ENCODE measurements at regions not wholly inside any gene's neighbourhood (a gene's known extent, or its start where the extent isn't known, plus 50 kb on each side); places are given as distances from the start of the nearest gene placed in this dataset.
A peak's percentile ranks its signal among the peaks of the same experiment; 100 is the strongest.

DNA sequence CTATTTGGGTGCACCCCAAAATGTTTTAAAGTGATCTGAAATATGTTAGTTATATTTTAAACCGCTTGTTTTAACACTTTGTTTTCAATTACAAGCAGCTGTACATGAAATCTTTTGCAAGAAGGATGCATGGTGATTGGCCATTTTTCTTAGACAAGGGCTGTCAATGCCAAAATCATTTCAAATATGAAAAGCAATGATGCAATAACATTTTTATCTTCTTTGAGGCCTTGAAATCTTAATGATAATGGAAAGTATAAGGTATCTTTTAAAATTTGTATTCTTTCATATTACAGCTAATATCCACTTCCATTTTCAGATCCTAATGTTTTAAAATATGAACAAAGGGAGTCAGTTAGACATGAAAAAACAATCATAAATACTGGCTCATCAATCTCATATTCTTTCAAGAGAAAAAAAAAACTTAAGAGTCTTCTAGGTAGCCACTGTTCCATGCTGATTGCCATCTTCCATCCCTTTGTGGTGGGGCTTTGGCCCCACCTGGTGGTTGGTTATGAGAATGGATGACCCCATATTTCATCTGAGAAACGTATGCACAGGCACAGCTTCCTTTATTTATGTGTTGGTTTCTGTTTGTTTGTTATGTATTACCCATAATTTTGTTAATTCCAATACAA is 330.3 kb upstream of the MIR17HG start:
- TF ChIP-seq EZH2 (IDR thresholded peaks at IDR 0.05; ENCODE audit: borderline replicate concordance, low read depth, low read length): no peak
- TF ChIP-seq, protein P1, sequence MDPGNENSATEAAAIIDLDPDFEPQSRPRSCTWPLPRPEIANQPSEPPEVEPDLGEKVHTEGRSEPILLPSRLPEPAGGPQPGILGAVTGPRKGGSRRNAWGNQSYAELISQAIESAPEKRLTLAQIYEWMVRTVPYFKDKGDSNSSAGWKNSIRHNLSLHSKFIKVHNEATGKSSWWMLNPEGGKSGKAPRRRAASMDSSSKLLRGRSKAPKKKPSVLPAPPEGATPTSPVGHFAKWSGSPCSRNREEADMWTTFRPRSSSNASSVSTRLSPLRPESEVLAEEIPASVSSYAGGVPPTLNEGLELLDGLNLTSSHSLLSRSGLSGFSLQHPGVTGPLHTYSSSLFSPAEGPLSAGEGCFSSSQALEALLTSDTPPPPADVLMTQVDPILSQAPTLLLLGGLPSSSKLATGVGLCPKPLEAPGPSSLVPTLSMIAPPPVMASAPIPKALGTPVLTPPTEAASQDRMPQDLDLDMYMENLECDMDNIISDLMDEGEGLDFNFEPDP (CRISPR knock-in tag; IDR thresholded peaks at IDR 0.05): no peak
- TF ChIP-seq, protein P2, sequence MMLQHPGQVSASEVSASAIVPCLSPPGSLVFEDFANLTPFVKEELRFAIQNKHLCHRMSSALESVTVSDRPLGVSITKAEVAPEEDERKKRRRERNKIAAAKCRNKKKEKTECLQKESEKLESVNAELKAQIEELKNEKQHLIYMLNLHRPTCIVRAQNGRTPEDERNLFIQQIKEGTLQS (IDR thresholded peaks at IDR 0.05): peak; percentile 84
- TF ChIP-seq, protein P2 (CRISPR knock-in tag; conservative IDR thresholded peaks at IDR 0.05): no peak; the same call in 1 of the 2 replicates
- TF ChIP-seq, protein P3, sequence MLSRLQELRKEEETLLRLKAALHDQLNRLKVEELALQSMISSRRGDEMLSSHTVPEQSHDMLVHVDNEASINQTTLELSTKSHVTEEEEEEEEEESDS (CRISPR knock-in tag; IDR thresholded peaks at IDR 0.05): no peak
- no peak for TF ChIP-seq SRF (CRISPR knock-in tag; IDR thresholded peaks at IDR 0.05)
- TF ChIP-seq, protein P4, sequence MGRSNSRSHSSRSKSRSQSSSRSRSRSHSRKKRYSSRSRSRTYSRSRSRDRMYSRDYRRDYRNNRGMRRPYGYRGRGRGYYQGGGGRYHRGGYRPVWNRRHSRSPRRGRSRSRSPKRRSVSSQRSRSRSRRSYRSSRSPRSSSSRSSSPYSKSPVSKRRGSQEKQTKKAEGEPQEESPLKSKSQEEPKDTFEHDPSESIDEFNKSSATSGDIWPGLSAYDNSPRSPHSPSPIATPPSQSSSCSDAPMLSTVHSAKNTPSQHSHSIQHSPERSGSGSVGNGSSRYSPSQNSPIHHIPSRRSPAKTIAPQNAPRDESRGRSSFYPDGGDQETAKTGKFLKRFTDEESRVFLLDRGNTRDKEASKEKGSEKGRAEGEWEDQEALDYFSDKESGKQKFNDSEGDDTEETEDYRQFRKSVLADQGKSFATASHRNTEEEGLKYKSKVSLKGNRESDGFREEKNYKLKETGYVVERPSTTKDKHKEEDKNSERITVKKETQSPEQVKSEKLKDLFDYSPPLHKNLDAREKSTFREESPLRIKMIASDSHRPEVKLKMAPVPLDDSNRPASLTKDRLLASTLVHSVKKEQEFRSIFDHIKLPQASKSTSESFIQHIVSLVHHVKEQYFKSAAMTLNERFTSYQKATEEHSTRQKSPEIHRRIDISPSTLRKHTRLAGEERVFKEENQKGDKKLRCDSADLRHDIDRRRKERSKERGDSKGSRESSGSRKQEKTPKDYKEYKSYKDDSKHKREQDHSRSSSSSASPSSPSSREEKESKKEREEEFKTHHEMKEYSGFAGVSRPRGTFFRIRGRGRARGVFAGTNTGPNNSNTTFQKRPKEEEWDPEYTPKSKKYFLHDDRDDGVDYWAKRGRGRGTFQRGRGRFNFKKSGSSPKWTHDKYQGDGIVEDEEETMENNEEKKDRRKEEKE (IDR thresholded peaks at IDR 0.05; ENCODE audit: borderline replicate concordance in 1 of 2, control insufficient read depth in 1 of 2, low read depth in 2 of 2, low read length in 1 of 2): no peak
- no peak for TF ChIP-seq CHD2 (IDR thresholded peaks at IDR 0.05; ENCODE audit: low read depth, low read length)

All from K562 (cell line).